ENCODE measurements at regions not wholly inside any gene's neighbourhood (a gene's known extent, or its start where the extent isn't known, plus 50 kb on each side); places are given as distances from the start of the nearest gene placed in this dataset.

- H3K36me3 ChIP-seq (ENCODE audit: control insufficient read depth in 1 of 2, insufficient read depth in 2 of 2, low read length in 1 of 2), result no peaks in the 10 kb centered on the region
- ATAC-seq (ENCODE audit: low FRiP score) (no peak), DNase-seq (no peak)
- 60 to 62% methylated on average over 2 of the region's 2 CpGs for WGBS, 2 donors
- intact Hi-C loops (cut with DNase I), result no loop called here
- H3K27ac ChIP-seq (ENCODE audit: low read depth in 1 of 2, low read length in 2 of 2), result no peak overlapping the region
- no peaks in the 10 kb centered on the region for H3K27me3 ChIP-seq (ENCODE audit: control insufficient read depth in 1 of 2, insufficient read depth in 2 of 2, low read length in 1 of 2)
- H3K9me3 ChIP-seq (ENCODE audit: control insufficient read depth, low read length), result no peaks in the 10 kb centered on the region
- no peak overlapping the region for H3K4me3 ChIP-seq (ENCODE audit: low read length in 2 of 2)
- no peaks in the 10 kb centered on the region for H3K4me1 ChIP-seq (ENCODE audit: control insufficient read depth in 1 of 2, insufficient read depth in 2 of 2, low read length in 2 of 2)
Measured at GRCh38 chr12:114982760-114983159, 298.8 kb upstream of the TBX3 start.

DNA sequence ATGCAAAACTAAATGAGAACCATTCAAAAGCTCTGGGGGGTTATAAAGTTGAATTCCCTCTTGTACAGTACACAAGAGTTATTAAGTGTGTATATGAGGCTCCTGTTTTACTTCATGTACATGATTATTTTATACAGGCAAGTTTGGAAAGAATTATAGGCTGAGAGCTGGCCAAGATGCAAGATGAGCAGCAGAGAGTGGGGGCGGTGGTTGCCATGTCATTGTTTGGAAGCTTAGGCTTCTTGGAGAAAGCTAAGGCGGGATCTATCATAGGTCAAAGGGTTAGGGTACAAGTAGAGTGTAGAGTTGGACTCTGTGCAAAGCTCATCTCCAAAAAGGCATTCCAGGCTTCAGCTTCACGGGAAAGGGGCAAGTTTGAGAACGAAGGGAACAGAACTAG lies 297.1 kb upstream of the TBX3 start:
- ATAC-seq (ENCODE audit: low FRiP score) (no peak), DNase-seq (no peak)
- H3K4me1 ChIP-seq (ENCODE audit: control insufficient read depth in 1 of 2, insufficient read depth in 2 of 2, low read length in 2 of 2), result no peaks in the 10 kb centered on the region
- H3K27me3 ChIP-seq (ENCODE audit: control insufficient read depth in 1 of 2, insufficient read depth in 2 of 2, low read length in 1 of 2), result no peaks in the 10 kb centered on the region
- no peaks in the 10 kb centered on the region for H3K9me3 ChIP-seq (ENCODE audit: control insufficient read depth, low read length)
- no peak overlapping the region for H3K27ac ChIP-seq (ENCODE audit: low read depth in 1 of 2, low read length in 2 of 2)
- intact Hi-C loops (cut with DNase I), result no loop called here
- no peak overlapping the region for H3K4me3 ChIP-seq (ENCODE audit: low read length in 2 of 2)
- 79 to 86% methylated on average over 4 of the region's 4 CpGs for WGBS, 2 donors
- no peaks in the 10 kb centered on the region for H3K36me3 ChIP-seq (ENCODE audit: control insufficient read depth in 1 of 2, insufficient read depth in 2 of 2, low read length in 1 of 2)

DNA sequence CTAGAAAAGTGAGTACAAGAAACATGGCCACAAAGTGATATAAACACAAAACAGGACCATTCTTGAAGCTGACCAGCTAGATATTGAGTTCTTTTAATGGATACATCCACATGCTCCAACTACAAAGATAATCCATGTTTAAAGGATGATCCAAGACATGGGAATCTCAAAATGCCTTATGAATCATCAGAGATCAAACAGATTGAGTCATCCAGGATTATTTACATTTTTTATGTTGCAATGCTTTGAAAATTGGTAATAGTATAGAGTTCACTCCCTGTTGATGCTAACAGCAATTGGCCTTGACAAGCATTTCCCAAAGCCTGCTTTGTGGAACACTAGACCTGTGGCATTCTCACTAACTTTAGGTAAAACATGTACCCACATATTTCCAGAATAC lies 293.0 kb upstream of the TBX3 start:
- no peak overlapping the region for H3K27ac ChIP-seq (ENCODE audit: low read depth in 1 of 2, low read length in 2 of 2)
- no peaks in the 10 kb centered on the region for H3K27me3 ChIP-seq (ENCODE audit: control insufficient read depth in 1 of 2, insufficient read depth in 2 of 2, low read length in 1 of 2)
- intact Hi-C loops (cut with DNase I), result no loop called here
- H3K36me3 ChIP-seq (ENCODE audit: control insufficient read depth in 1 of 2, insufficient read depth in 2 of 2, low read length in 1 of 2), result no peaks in the 10 kb centered on the region
- DNase-seq (no peak), ATAC-seq (ENCODE audit: low FRiP score) (no peak)
- no peaks in the 10 kb centered on the region for H3K9me3 ChIP-seq (ENCODE audit: control insufficient read depth, low read length)
- no peak overlapping the region for H3K4me3 ChIP-seq (ENCODE audit: low read length in 2 of 2)
- no peaks in the 10 kb centered on the region for H3K4me1 ChIP-seq (ENCODE audit: control insufficient read depth in 1 of 2, insufficient read depth in 2 of 2, low read length in 2 of 2)

DNA sequence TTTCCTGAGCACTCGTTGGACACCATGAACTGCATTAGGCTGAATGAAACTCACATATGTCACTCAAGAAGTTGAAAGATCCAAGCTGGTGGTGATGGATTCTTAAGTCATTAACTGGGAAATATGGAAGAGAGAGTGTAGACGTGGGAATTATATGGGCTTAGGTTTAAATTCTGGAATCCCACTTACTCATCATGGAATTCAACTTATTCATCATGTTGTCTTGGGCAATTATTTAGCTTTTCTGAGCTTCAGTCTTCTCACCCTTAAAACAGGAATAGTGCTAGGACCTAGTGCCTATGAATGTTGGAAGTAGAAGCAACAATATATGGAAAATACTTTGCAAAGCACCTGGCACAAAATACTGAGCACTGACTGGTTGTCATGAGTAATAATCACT lies 292.4 kb upstream of the TBX3 start:
- intact Hi-C loops (cut with DNase I), result no loop called here
- DNase-seq (no peak), ATAC-seq (ENCODE audit: low FRiP score) (no peak)
- Histone ChIP-seq H3K27me3 (ENCODE audit: control insufficient read depth in 1 of 2, insufficient read depth in 2 of 2, low read length in 1 of 2) (no peaks in the 10 kb centered on the region), H3K27ac (ENCODE audit: low read depth in 1 of 2, low read length in 2 of 2) (no peak overlapping the region), H3K9me3 (ENCODE audit: control insufficient read depth, low read length) (no peaks in the 10 kb centered on the region), H3K36me3 (ENCODE audit: control insufficient read depth in 1 of 2, insufficient read depth in 2 of 2, low read length in 1 of 2) (no peaks in the 10 kb centered on the region), H3K4me1 (ENCODE audit: control insufficient read depth in 1 of 2, insufficient read depth in 2 of 2, low read length in 2 of 2) (no peaks in the 10 kb centered on the region), H3K4me3 (ENCODE audit: low read length in 2 of 2) (no peak overlapping the region)
- WGBS, 2 donors, result 46 to 74% methylated on average over 2 of the region's 2 CpGs

- Histone ChIP-seq H3K36me3 (ENCODE audit: control insufficient read depth in 1 of 2, insufficient read depth in 2 of 2, low read length in 1 of 2) (no peaks in the 10 kb centered on the region), H3K27me3 (ENCODE audit: control insufficient read depth in 1 of 2, insufficient read depth in 2 of 2, low read length in 1 of 2) (no peaks in the 10 kb centered on the region), H3K4me1 (ENCODE audit: control insufficient read depth in 1 of 2, insufficient read depth in 2 of 2, low read length in 2 of 2) (no peaks in the 10 kb centered on the region), H3K9me3 (ENCODE audit: control insufficient read depth, low read length) (no peaks in the 10 kb centered on the region), H3K4me3 (ENCODE audit: low read length in 2 of 2) (no peak overlapping the region), H3K27ac (ENCODE audit: low read depth in 1 of 2, low read length in 2 of 2) (no peak overlapping the region)
- 64 to 81% methylated on average over 4 of the region's 4 CpGs for WGBS, 2 donors
- intact Hi-C loops (cut with DNase I), result no loop called here
- ATAC-seq (ENCODE audit: low FRiP score) (no peak), DNase-seq (no peak)
Measured at GRCh38 chr12:114975640-114976310, 291.8 kb upstream of the TBX3 start.

DNA sequence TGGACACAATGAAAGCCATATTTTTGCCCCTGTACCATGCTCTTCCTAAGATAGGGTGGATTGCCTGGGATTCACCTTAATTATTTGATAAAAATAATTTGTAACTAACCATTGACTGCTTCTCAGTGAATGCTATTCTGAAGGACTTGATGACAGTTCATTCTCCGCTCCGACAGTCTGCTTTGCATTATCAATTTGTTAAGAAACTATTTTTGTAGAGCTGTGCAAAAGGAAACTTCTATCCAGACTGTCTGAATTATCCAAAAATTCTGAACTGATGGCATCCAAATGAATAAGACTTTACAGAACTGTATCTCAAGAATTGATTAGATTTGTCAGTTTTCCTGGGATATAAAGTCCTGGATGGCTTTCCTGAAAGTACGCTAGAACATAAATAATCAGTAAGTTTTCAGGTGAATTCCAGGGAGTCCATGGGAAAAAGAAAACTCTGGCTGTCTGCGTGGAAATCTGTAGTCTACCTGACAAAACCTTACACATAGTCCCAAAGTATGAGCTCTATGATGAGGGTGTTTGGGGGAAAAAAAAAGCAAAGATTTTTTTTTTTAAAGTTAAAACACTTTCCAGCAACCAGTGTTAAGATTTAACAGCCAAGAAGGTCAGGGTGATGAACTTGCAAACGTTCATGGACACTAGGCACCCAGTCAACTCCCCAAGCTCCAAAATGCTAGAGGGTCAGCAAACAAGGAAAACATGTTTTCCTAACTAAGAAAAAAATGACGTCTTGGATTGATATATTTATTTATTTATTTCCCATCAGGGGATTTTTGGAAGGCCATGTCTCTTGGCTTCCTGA lies 291.1 kb upstream of the TBX3 start:
- ATAC-seq (ENCODE audit: low FRiP score) (no peak), DNase-seq (no peak)
- Histone ChIP-seq H3K36me3 (ENCODE audit: control insufficient read depth in 1 of 2, insufficient read depth in 2 of 2, low read length in 1 of 2) (no peaks in the 10 kb centered on the region), H3K4me1 (ENCODE audit: control insufficient read depth in 1 of 2, insufficient read depth in 2 of 2, low read length in 2 of 2) (no peaks in the 10 kb centered on the region), H3K4me3 (ENCODE audit: low read length in 2 of 2) (no peak overlapping the region), H3K9me3 (ENCODE audit: control insufficient read depth, low read length) (no peaks in the 10 kb centered on the region), H3K27ac (ENCODE audit: low read depth in 1 of 2, low read length in 2 of 2) (no peak overlapping the region), H3K27me3 (ENCODE audit: control insufficient read depth in 1 of 2, insufficient read depth in 2 of 2, low read length in 1 of 2) (no peaks in the 10 kb centered on the region)
- intact Hi-C loops (cut with DNase I), result no loop called here
- 47 to 69% methylated on average over 6 of the region's 6 CpGs for WGBS, 2 donors

DNA sequence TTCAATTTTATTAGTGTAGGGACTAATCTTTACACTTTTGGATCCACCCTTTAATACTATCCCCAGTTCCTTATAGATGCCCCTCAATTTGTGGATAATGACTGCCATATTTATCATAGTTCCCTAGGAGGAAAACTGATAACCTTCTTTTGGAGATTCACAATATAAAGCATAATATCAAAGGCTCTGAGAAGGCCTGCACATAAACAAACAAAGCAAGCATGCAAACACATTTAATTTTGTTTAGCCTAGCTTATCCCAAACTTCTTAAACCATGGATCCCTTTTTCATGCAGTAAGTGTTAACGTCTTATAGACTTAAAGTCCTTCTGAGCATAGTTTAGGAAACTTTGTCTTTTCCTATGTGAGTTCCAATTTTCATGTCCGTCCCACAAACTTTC lies 290.4 kb upstream of the TBX3 start:
- Histone ChIP-seq H3K9me3 (ENCODE audit: control insufficient read depth, low read length) (no peaks in the 10 kb centered on the region), H3K27me3 (ENCODE audit: control insufficient read depth in 1 of 2, insufficient read depth in 2 of 2, low read length in 1 of 2) (no peaks in the 10 kb centered on the region), H3K27ac (ENCODE audit: low read depth in 1 of 2, low read length in 2 of 2) (no peak overlapping the region), H3K4me1 (ENCODE audit: control insufficient read depth in 1 of 2, insufficient read depth in 2 of 2, low read length in 2 of 2) (no peaks in the 10 kb centered on the region), H3K4me3 (ENCODE audit: low read length in 2 of 2) (no peak overlapping the region), H3K36me3 (ENCODE audit: control insufficient read depth in 1 of 2, insufficient read depth in 2 of 2, low read length in 1 of 2) (no peaks in the 10 kb centered on the region)
- ATAC-seq (ENCODE audit: low FRiP score) (no peak), DNase-seq (no peak)
- 85 to 86% methylated on average over 2 of the region's 2 CpGs for WGBS, 2 donors
- intact Hi-C loops (cut with DNase I), result no loop called here

DNA sequence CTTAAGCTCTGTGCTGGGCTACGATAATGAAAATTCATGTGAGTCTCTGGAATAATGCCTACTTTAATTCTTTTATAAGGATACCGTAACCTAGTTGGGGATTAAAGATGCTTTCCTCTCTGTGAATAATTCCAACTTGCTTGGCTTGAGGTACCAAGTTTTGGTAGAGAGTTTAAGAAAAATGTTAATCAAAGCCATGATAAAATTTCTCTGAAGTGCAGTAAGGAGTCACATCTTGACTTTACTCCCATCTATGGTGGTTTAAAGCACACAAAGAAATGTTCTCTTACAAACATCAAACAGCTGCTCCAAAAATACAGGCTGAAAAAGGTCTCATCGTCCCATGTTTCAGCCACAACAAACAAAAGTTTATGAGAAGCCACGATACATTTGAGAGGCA lies 284.8 kb upstream of the TBX3 start:
- no peaks in the 10 kb centered on the region for H3K36me3 ChIP-seq (ENCODE audit: control insufficient read depth in 1 of 2, insufficient read depth in 2 of 2, low read length in 1 of 2)
- no peak overlapping the region for H3K27ac ChIP-seq (ENCODE audit: low read depth in 1 of 2, low read length in 2 of 2)
- intact Hi-C loops (cut with DNase I), result no loop called here
- no peaks in the 10 kb centered on the region for H3K9me3 ChIP-seq (ENCODE audit: control insufficient read depth, low read length)
- no peaks in the 10 kb centered on the region for H3K4me1 ChIP-seq (ENCODE audit: control insufficient read depth in 1 of 2, insufficient read depth in 2 of 2, low read length in 2 of 2)
- no peaks in the 10 kb centered on the region for H3K27me3 ChIP-seq (ENCODE audit: control insufficient read depth in 1 of 2, insufficient read depth in 2 of 2, low read length in 1 of 2)
- H3K4me3 ChIP-seq (ENCODE audit: low read length in 2 of 2), result no peak overlapping the region
- DNase-seq (no peak), ATAC-seq (ENCODE audit: low FRiP score) (no peak)
- WGBS, 2 donors, result 82 to 89% methylated on average over 4 of the region's 4 CpGs

GRCh38 chr12:114967151-114967550 lies 283.2 kb upstream of the TBX3 start:
- H3K4me1 ChIP-seq (ENCODE audit: control insufficient read depth in 1 of 2, insufficient read depth in 2 of 2, low read length in 2 of 2), result no peaks in the 10 kb centered on the region
- no peak overlapping the region for H3K27ac ChIP-seq (ENCODE audit: low read depth in 1 of 2, low read length in 2 of 2)
- 71 to 84% methylated on average over 5 of the region's 5 CpGs for WGBS, 2 donors
- ATAC-seq (ENCODE audit: low FRiP score) (no peak), DNase-seq (no peak)
- no peaks in the 10 kb centered on the region for H3K27me3 ChIP-seq (ENCODE audit: control insufficient read depth in 1 of 2, insufficient read depth in 2 of 2, low read length in 1 of 2)
- H3K4me3 ChIP-seq (ENCODE audit: low read length in 2 of 2), result no peak overlapping the region
- H3K36me3 ChIP-seq (ENCODE audit: control insufficient read depth in 1 of 2, insufficient read depth in 2 of 2, low read length in 1 of 2), result no peaks in the 10 kb centered on the region
- H3K9me3 ChIP-seq (ENCODE audit: control insufficient read depth, low read length), result peaks cover 2% of the 10 kb centered on the region
- intact Hi-C loops (cut with DNase I), result no loop called here

Measured in aorta (tissue), 5 donors.